Osteoblast (primary cell): ENCODE measurements at regions not wholly inside any gene's neighbourhood (a gene's known extent, or its start where the extent isn't known, plus 50 kb on each side); places are given as distances from the start of the nearest gene placed in this dataset.

Experiments used
- DNase-seq: peaks from one replicate; pipeline ENCODE4 v3.0.0; 2011; ENCODE audit warnings: low spot score, mixed read lengths; ENCODE audit not compliant: insufficient read length; ENCODE audit errors: missing footprints
- H2AFZ ChIP-seq: 2 replicates; pipeline ENCODE4 v1.6.0; 2011; ENCODE audit warnings: mild to moderate bottlenecking, low read length
- H3K27ac ChIP-seq: 2 replicates; pipeline ENCODE4 v1.5.1; 2011; ENCODE audit warnings: mild to moderate bottlenecking, low read depth, low read length, moderate library complexity
- H3K27me3 ChIP-seq: 2 replicates; pipeline ENCODE4 v1.6.0; 2012; ENCODE audit warnings: mild to moderate bottlenecking, control low read depth, inconsistent platforms, low read length, moderate library complexity; ENCODE audit not compliant: insufficient read depth
- H3K36me3 ChIP-seq: 2 replicates; pipeline ENCODE4 v1.5.1; 2011; ENCODE audit warnings: mild to moderate bottlenecking, low read length, control low read depth, moderate library complexity; ENCODE audit not compliant: insufficient read depth
- H3K4me1 ChIP-seq: 2 replicates; pipeline ENCODE4 v1.5.1; 2011; ENCODE audit warnings: mild to moderate bottlenecking, low read length, control low read depth, moderate library complexity; ENCODE audit not compliant: insufficient read depth
- H3K4me2 ChIP-seq: 2 replicates; pipeline ENCODE4 v1.6.0; 2011; ENCODE audit warnings: mild to moderate bottlenecking, low read length; ENCODE audit not compliant: insufficient read depth
- H3K4me3 ChIP-seq: fragments of 200-600 bp; sonication (generic); 3 replicates; pipeline ENCODE4 v1.5.1; 2012; ENCODE audit warnings: mild to moderate bottlenecking, low read length, inconsistent platforms; ENCODE audit not compliant: insufficient read depth
- H3K79me2 ChIP-seq: 2 replicates; pipeline ENCODE4 v1.6.0; 2012; ENCODE audit warnings: mild to moderate bottlenecking, low read length, control low read depth, inconsistent platforms; ENCODE audit not compliant: insufficient read depth
- H3K9me3 ChIP-seq: 2 replicates; pipeline ENCODE4 v1.5.1; 2011; ENCODE audit warnings: low read depth, low read length, control low read depth
- H4K20me1 ChIP-seq: 2 replicates; pipeline ENCODE4 v1.6.0; 2012; ENCODE audit warnings: mild to moderate bottlenecking, low read length, control low read depth; ENCODE audit not compliant: insufficient read depth
- CTCF ChIP-seq: IDR thresholded peaks from 2 replicates; pipeline ENCODE4 v1.5.1; 2011; ENCODE audit warnings: mild to moderate bottlenecking, low read depth, low read length, moderate library complexity; ENCODE audit errors: extremely low read depth

DNA sequence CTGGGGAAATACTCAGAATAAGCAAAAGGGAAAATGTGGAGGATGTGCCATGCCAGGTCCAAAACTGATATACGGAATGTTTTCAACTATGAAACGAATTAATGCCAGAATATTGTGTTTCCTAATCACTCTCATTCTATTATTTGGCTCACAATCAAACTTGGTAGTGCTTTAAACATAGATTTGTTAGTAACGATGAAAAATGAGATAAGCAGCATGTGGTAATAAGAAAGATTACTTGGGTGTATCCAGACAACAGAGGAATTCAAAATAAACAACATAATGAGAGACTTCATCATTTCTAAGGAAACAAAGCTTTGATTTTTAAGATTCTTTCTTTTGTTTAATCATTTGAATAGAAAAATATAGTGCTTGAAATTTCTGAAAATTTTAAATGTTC, 237.3 kb downstream of the TACR3 start:
- H3K27ac ChIP-seq = no peak overlapping the region
- no peaks in the 10 kb centered on the region for H4K20me1 ChIP-seq
- no peak overlapping the region for H3K4me3 ChIP-seq
- H3K9me3 ChIP-seq = no peaks in the 10 kb centered on the region
- H3K36me3 ChIP-seq = no peaks in the 10 kb centered on the region
- no peaks in the 10 kb centered on the region for H3K4me1 ChIP-seq
- no peak overlapping the region for H2AFZ ChIP-seq
- no peak for DNase-seq
- H3K79me2 ChIP-seq = no peaks in the 10 kb centered on the region
- H3K27me3 ChIP-seq = no peaks in the 10 kb centered on the region
- no peak overlapping the region for H3K4me2 ChIP-seq
- TF ChIP-seq CTCF = no peak

- H3K27ac ChIP-seq = no peak overlapping the region
- H3K4me3 ChIP-seq = no peak overlapping the region
- no peaks in the 10 kb centered on the region for H3K27me3 ChIP-seq
- H3K4me1 ChIP-seq = no peaks in the 10 kb centered on the region
- H3K9me3 ChIP-seq = no peaks in the 10 kb centered on the region
- no peaks in the 10 kb centered on the region for H3K79me2 ChIP-seq
- no peaks in the 10 kb centered on the region for H4K20me1 ChIP-seq
- H2AFZ ChIP-seq = no peak overlapping the region
- no peaks in the 10 kb centered on the region for H3K36me3 ChIP-seq
- DNase-seq = no peak
- TF ChIP-seq CTCF = no peak
- no peak overlapping the region for H3K4me2 ChIP-seq
Measured at GRCh38 chr4:103478734-103479133, 241.1 kb downstream of the TACR3 start.

DNA sequence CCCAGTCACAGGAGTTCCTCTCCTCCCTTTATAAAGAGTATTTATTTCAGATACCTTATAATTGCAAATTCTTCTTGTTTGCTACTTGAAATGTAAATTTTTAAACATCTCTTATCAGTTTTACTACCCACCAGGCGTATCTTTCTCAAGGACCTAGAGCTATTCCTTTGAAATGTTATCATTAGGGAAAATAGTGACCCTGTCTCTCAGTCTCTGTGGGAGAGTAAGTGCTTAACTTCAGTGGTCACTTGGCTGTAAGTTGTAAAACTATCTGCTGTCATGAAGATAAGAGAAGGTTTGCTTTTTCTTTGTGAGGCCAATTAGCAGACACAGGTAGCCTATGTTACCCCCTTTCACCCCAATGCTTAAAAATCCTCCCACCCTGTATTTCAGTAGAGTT, 241.6 kb downstream of the TACR3 start:
- no peaks in the 10 kb centered on the region for H4K20me1 ChIP-seq
- no peak overlapping the region for H3K27ac ChIP-seq
- H3K9me3 ChIP-seq = no peaks in the 10 kb centered on the region
- H3K79me2 ChIP-seq = no peaks in the 10 kb centered on the region
- H3K27me3 ChIP-seq = no peaks in the 10 kb centered on the region
- DNase-seq = no peak
- TF ChIP-seq CTCF = no peak
- H3K4me2 ChIP-seq = no peak overlapping the region
- no peak overlapping the region for H2AFZ ChIP-seq
- H3K4me1 ChIP-seq = no peaks in the 10 kb centered on the region
- no peak overlapping the region for H3K4me3 ChIP-seq
- H3K36me3 ChIP-seq = no peaks in the 10 kb centered on the region

DNA sequence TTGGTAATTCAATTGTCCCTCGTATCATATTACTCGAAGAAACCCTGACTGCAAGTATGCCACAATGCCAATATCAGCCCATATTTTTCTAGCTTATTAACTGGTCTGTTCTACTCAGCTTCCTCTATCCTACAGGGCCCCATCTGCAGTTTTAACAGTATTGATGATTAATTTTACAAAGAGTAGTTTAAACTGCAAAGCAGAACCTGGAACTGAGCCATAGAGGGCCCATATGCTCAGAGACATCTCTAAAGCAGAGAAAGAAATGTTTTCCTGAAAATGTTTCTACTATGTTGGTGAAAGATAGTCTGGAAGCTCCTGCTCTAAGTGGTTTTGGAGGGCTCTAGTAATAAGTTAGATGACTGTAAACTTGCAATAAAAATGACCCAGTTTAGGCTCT, 259.4 kb upstream of the CENPE start:
- Histone ChIP-seq H4K20me1 (no peaks in the 10 kb centered on the region), H3K36me3 (no peaks in the 10 kb centered on the region), H3K27me3 (no peaks in the 10 kb centered on the region), H2AFZ (no peak overlapping the region), H3K4me3 (no peak overlapping the region), H3K9me3 (no peaks in the 10 kb centered on the region), H3K4me1 (no peaks in the 10 kb centered on the region), H3K4me2 (no peak overlapping the region), H3K79me2 (no peaks in the 10 kb centered on the region), H3K27ac (no peak overlapping the region)
- no peak for TF ChIP-seq CTCF
- DNase-seq = no peak
